ENCODE measurements at regions not wholly inside any gene's neighbourhood (a gene's known extent, or its start where the extent isn't known, plus 50 kb on each side); places are given as distances from the start of the nearest gene placed in this dataset.
A peak's percentile ranks its signal among the peaks of the same experiment; 100 is the strongest.
"Not testable (repeated sequence)": the region's sequence is repeated elsewhere in the genome, so short reads cannot be mapped to it uniquely, and the experiment has no call there.

DNA sequence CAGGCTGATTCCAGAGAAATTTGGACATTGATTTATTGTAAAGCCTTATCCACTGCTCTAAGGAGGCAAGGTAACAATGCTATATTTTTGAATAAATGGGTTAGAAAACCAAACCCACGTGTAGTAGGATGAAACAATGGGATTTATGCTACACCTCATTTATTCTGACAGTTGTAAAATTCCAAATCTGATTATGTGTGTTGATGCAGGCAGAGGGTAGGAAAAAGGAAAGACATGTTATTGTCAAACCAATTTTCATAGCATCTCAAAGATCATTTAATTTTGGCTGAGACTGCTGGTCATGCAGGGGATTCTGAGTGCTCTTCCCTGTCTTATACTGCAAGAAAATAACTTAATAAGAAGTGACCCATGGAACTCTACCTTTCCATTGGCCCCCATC is 1219.9 kb upstream of the SORCS1 start:
- in situ Hi-C loops (cut with HindIII; ENCODE audit: low pct_ligation_motif_present, low pct_unique_long_range_greater_than_20kb, low sequenced_read_pairs), result no loop called here
- DNase-seq, result no peak

DNA sequence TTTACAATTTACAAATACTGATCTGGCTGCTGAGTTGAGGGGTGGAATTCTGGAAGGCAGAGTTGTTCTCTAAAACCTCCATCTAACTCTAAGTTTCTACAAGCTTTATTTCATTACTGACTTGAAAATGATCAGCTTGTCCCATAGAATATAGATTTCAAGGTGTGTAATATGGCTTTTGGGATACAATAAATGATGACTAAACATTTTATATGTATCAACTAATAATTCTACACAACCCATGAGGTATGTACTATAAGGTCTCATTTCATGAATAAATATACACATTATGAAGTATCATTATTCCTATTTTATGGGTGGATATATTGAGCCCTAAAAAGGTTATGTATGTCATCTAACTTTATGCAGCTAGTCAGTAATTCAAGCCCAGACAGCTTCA is 1214.3 kb upstream of the SORCS1 start:
- in situ Hi-C loops (cut with HindIII; ENCODE audit: low pct_ligation_motif_present, low pct_unique_long_range_greater_than_20kb, low sequenced_read_pairs), result no loop called here
- DNase-seq, result no peak

DNA sequence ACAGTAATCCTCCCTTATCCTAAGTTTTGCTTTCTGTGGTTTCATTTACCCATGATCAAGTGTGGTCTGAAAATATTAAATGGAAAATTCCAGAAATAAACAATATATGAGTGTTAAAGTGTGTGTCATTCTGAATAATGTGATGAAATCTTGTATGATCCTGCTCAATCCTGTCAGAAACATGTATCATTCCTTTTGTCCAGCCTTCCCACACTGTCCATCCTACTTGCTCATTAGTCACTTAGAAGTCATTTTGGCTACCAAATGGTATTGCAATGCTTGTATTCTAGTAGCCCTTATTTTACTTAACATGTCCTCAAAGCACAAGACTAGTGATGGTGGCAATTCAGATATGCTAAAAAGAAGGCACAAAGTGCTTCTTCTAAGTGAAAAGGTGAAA is 1211.2 kb upstream of the SORCS1 start:
- no peak for DNase-seq
- in situ Hi-C loops (cut with HindIII; ENCODE audit: low pct_ligation_motif_present, low pct_unique_long_range_greater_than_20kb, low sequenced_read_pairs), result no loop called here

DNA sequence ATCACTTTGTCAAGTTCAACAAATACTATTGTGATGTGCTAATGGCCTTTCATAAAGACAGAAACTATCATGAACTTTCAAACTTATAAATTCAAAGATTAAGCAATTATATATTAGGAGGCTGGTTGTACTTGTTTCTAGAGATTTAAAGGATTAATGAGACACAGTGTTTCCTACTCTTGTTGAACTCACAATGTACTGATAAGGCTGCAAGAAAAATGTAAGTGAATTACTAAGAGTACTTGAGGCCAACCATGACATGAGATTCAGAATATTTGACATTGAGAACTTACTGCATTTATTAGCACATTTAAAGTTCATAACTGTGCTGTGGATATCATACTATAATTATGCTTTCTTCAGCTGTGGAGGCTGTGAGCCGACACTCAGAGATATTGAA is 1210.5 kb upstream of the SORCS1 start:
- no peak for DNase-seq
- in situ Hi-C loops (cut with HindIII; ENCODE audit: low pct_ligation_motif_present, low pct_unique_long_range_greater_than_20kb, low sequenced_read_pairs), result no loop called here

DNA sequence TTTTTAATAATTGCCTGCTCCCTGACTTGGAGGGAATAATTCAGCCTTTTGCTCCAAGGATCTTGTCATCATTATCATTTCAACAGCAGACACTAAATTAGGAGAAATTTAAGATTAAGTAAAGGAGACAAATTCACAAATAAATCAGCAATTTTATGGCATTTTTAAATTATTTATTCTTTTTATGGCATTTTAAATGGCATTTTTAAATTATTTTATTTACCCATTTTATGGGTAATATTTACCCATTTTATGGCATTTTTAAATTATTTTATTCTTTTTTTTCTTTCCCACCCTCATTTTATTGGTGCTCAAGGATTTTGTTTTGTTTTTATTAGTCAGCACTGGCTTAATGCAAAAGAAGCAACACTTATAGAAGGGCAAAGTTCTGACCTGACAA is 1201.0 kb upstream of the SORCS1 start:
- DNase-seq, result no peak
- in situ Hi-C loops (cut with HindIII; ENCODE audit: low pct_ligation_motif_present, low pct_unique_long_range_greater_than_20kb, low sequenced_read_pairs), result no loop called here

DNA sequence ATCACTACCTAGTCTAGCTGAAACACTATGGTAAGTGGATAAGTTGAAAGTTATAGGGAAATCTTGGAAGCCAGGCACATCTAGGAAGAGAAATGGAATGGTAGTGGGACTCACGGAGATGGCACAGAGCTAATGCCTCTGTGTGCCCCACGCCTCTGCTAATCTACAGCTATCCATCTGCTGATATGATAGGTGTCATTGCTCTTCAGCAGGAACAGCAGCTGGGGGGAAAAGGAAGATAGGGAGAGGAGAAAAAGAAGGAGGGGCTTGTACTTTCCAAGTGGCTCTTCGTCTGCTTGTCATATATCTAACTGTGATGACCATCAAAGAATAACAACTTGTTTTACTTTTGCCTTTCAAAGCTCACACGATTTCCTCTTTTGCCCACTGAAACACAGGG is 1199.1 kb upstream of the SORCS1 start:
- in situ Hi-C loops (cut with HindIII; ENCODE audit: low pct_ligation_motif_present, low pct_unique_long_range_greater_than_20kb, low sequenced_read_pairs), result no loop called here
- DNase-seq, result no peak

DNA sequence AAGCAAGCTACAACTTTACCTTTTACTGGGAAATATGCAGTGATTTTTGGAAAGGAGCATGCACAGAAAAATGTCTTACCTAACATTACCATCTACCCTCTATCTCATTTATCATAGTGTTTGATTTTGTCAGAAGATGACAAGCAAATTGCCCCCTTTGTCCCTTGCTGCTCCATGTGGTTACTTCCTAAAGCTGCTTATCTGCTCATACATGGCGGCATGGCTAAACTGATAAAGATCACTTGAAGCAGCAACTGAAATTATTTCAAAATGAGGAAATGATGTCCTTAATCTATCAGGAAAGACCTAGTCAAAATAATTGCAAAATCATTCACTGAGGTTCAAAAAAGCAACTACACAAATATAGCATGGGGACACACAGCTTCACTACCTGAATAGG is 1198.5 kb upstream of the SORCS1 start:
- in situ Hi-C loops (cut with HindIII; ENCODE audit: low pct_ligation_motif_present, low pct_unique_long_range_greater_than_20kb, low sequenced_read_pairs), result no loop called here
- no peak for DNase-seq

DNA sequence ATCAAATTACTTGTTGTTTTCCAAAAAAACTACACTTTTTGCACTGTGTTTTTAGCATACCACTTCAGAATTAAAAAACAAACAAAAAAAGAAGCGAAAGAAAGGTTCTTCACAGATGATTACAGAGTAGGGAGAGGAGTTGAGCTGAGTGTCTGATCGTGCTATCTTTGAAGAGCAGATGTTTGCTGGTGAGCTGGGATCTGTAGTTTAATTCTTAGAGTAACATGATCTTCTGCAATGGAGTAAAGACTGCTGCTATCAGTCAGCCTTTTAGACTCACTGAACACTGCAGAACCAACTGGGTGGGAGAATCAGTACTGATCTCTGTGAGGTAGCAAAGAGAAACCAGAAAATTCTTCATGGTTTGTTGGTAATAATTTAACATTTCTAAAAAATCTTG is 1197.8 kb upstream of the SORCS1 start:
- DNase-seq, result no peak
- in situ Hi-C loops (cut with HindIII; ENCODE audit: low pct_ligation_motif_present, low pct_unique_long_range_greater_than_20kb, low sequenced_read_pairs), result no loop called here

DNA sequence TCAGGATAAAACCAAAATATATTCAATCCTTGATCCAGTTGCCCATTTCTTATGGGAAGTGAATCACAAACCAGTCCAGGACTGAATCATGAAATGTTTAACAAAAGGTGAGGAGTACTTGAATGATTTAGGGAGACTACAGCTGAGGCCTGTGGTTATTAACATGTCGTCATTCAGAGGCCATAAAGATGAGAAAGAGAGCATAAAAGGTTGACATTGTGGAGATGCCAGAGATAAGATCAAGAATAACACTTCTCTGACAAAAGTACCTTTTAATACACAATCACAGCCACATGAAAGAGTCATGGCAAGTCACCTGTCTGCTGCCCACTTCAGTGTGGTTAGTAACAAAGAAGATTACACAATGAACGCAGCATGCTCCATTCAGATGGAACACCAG is 1195.7 kb upstream of the SORCS1 start:
- in situ Hi-C loops (cut with HindIII; ENCODE audit: low pct_ligation_motif_present, low pct_unique_long_range_greater_than_20kb, low sequenced_read_pairs), result no loop called here
- no peak for DNase-seq

DNA sequence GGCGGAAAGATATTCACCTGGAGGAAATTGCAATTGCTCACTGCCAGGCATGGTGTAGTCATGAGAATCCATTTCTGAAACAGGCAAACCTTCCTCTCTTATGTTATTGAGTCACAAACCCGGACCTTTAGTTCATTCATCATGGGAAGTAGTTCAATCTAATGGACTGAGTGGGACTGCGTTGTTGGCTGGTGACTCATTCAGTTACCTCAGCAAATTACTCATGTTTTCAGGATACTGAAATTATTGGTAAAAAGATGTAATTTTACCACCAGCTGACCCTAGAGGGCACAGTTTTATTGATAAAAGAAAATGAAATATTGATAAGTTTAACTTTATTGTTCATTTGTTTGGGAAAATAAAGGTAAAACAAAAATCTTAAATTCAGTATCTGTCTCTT is 1194.4 kb upstream of the SORCS1 start:
- in situ Hi-C loops (cut with HindIII; ENCODE audit: low pct_ligation_motif_present, low pct_unique_long_range_greater_than_20kb, low sequenced_read_pairs), result no loop called here
- DNase-seq, result peak; percentile 91

DNA sequence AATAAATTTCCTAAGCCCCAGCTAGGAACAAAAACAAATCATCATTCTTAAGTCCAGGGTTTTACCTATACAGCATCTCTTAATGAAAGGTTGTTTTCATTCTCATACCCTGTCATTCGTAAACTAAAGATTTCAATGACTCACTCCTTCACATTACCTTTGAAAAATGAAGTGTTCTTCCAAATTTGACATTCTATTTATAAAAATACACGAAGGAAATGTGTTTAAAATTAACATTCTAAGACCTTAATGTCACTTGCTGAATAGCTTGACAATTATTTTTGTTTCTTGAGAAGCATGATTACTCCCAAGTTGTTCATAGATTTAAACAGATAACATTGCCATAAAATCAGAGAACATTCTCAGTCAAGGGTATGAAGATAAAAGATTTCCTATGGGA is 1188.3 kb upstream of the SORCS1 start:
- DNase-seq, result no peak
- in situ Hi-C loops (cut with HindIII; ENCODE audit: low pct_ligation_motif_present, low pct_unique_long_range_greater_than_20kb, low sequenced_read_pairs), result no loop called here

DNA sequence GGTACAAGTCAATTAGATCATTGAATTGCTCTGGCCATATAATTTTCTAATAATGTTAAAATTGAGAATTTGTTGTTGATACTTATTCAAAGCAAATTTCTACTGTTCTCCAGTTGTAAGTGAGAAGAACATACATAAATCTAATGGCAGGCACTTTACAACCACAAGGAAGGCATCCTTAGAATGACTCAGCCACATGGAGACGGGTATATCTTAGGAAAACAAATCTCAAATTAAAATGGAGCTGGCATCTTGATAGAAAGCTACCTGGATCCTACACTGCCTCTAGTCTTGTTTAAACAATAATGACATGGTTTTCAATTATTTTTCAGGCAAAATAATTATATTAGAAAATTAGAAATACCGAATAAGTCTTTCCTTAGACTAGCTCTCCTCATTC is 1183.7 kb upstream of the SORCS1 start:
- in situ Hi-C loops (cut with HindIII; ENCODE audit: low pct_ligation_motif_present, low pct_unique_long_range_greater_than_20kb, low sequenced_read_pairs), result no loop called here
- no peak for DNase-seq

DNA sequence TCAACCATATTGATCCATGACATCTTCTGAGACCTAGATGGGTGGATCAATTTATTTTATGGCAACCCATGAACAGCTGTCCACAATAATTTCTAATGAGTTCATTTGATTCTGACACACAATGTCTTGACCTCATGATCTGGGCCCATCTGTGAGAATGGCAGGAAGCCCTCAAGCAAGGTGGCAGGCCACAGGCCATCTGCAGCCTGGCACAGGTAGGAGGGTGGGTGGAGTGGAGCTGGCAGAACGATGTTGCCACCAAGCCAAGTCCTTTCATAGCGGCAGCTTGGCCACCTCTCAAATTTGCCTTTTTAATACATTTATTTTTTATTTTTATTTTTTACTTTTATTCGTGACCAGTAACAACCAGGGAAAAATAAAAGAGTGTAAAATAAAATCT is 1181.6 kb upstream of the SORCS1 start:
- in situ Hi-C loops (cut with HindIII; ENCODE audit: low pct_ligation_motif_present, low pct_unique_long_range_greater_than_20kb, low sequenced_read_pairs), result no loop called here
- DNase-seq, result no peak

DNA sequence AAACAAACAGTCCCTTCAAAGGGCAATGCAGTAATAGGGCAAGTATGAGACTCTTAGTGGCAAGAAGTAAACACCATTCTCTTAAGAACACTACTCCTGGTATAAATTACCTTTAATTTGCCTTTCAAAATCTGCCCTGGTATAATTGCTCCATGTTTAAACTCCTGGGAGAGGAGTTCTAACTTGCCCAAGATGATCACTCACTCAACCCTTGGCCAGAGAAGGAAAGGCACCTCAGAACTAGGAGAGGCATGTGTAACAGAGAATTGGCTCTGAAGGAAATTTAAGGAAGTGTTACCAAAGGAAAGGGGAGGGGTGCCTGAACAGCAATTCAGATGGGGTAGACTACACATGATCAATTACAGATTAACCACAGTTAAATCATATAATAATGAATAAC is 1173.6 kb upstream of the SORCS1 start:
- DNase-seq, result no peak
- in situ Hi-C loops (cut with HindIII; ENCODE audit: low pct_ligation_motif_present, low pct_unique_long_range_greater_than_20kb, low sequenced_read_pairs), result no loop called here

DNA sequence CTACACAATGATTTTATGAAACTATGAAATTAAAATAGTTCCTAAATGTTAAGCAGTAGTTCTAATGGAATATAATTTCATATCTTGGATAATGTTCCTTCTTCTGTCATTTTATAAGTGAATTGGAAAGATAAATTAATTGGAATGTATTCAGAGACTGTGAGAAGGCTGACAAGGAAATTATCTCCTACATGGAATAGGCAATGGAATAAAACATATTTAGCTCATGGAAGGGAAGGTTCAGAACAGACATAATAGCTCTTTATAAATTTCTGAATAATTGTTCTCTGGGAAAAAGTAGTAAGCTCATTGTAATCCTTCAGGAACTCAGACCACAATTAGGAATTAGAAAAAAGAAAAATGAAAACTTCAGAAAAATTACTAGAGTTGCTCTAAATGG is 1172.3 kb upstream of the SORCS1 start:
- in situ Hi-C loops (cut with HindIII; ENCODE audit: low pct_ligation_motif_present, low pct_unique_long_range_greater_than_20kb, low sequenced_read_pairs), result no loop called here
- no peak for DNase-seq

DNA sequence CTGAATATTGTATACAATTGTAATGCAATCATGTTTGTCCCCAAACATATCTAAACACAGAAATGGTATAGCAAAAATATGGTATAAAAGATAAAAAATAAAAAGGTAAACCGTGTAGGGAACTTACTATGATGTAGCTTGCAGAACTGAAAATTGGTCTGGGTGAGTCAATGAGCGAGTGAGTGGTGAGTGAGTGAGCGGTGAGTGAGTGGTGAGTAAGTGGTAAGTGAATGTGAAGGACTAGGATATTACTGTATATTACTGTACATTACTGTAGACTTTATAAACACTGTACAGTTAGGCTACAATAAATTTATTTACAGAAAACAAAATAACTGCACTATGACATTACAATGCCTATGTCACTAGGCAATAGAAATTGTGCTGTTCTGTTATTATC is 1163.2 kb upstream of the SORCS1 start:
- in situ Hi-C loops (cut with HindIII; ENCODE audit: low pct_ligation_motif_present, low pct_unique_long_range_greater_than_20kb, low sequenced_read_pairs), result no loop called here
- DNase-seq, result no peak

DNA sequence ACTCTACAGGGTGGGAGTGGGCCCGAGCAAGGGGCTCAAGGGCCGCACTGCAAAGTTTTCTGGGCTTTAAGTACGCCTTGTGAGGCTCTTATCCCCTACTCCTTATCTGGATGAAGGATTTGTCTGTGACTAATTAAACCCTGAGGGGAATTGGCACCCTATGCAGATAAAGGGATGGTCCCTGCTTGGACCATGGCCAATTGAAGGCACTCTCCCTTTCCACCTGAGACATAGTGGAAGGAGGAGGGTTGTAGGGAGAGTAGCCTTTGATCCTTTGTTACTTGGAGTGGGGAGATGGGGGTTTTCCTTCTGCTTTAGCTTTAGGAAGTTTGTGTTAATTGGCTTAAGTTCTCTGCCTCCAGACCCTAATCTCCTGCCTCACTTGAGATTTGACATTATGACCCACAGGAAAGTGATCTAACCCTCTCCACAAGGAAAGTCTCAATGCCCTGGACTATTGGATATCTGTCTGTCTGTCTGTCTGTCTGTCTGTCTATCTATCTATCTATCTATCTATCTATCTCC is 1158.8 kb upstream of the SORCS1 start:
- DNase-seq, result no peak
- in situ Hi-C loops (cut with HindIII; ENCODE audit: low pct_ligation_motif_present, low pct_unique_long_range_greater_than_20kb, low sequenced_read_pairs), result no loop called here

DNA sequence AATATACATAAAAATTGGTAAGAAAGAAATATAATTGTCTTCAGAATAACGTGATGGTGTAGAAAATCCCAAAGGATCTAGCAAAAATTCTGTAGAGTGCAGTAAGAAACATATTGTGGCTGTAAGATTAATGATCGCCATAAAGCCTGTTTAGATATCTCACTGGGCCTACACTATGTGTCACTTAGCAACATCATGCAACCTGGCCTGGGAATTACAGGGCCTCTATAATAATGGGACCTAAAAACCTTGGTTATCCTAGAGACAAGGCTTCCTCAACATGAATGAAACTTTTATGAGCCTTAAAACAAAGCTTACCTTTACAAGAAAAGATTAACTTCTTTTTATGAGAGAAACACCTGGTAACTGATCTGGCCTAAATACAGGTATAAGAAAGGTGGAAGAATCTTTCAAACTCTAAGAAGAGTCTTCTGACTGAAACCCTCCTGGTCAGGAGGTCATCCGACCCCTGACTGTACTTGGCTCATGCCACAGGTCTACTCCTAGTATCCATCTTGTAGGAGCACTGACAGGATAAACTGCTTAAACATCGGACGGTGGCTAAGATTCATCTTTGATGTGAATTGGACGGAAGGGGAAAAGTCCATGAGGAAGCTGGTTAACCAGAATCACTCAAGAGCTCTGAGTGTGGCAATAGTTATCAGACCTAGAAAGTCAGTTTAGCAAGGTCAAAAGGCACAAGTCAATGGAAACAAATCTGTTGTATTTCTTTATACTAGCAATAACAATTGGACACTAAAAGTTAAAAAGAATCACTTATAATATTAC is 1155.1 kb upstream of the SORCS1 start:
- in situ Hi-C loops (cut with HindIII; ENCODE audit: low pct_ligation_motif_present, low pct_unique_long_range_greater_than_20kb, low sequenced_read_pairs), result no loop called here
- no peak for DNase-seq

DNA sequence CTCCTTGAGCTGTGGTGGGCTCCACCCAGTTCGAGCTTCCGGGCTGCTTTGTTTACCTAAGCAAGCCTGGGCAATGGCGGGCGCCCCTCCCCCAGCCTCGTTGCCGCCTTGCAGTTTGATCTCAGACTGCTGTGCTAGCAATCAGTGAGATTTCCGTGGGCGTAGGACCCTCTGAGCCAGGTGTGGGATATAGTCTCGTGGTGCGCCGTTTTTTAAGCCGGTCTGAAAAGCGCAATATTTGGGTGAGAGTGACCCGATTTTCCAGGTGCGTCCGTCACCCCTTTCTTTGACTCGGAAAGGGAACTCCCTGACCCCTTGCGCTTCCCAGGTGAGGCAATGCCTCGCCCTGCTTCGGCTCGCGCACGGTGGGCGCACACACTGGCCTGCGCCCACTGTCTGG is 1151.1 kb upstream of the SORCS1 start:
- in situ Hi-C loops (cut with HindIII; ENCODE audit: low pct_ligation_motif_present, low pct_unique_long_range_greater_than_20kb, low sequenced_read_pairs); DNase-seq: not testable (repeated sequence)

DNA sequence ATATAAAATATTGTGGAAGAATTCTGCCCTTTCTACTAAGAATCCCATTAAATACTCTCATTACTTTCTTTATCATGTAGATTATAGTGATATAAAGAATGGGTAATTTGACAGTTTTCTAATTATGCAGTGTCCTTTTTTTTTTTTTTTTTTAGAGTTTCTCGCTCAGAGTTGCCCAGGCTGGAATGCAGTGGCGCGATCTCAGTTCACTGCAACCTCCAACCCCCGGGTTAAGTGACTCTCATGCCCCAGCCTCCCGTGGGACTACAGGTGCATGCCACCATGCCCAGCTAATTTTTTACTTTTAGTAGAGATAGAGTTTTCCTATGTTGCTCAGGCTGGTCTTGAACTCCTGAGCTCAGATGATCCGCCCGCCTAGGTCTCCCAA is 1143.4 kb upstream of the SORCS1 start:
- in situ Hi-C loops (cut with HindIII; ENCODE audit: low pct_ligation_motif_present, low pct_unique_long_range_greater_than_20kb, low sequenced_read_pairs), result no loop called here
- DNase-seq, result no peak
